ENCODE measurements at regions not wholly inside any gene's neighbourhood (a gene's known extent, or its start where the extent isn't known, plus 50 kb on each side); places are given as distances from the start of the nearest gene placed in this dataset.
A peak's percentile ranks its signal among the peaks of the same experiment; 100 is the strongest.

DNA sequence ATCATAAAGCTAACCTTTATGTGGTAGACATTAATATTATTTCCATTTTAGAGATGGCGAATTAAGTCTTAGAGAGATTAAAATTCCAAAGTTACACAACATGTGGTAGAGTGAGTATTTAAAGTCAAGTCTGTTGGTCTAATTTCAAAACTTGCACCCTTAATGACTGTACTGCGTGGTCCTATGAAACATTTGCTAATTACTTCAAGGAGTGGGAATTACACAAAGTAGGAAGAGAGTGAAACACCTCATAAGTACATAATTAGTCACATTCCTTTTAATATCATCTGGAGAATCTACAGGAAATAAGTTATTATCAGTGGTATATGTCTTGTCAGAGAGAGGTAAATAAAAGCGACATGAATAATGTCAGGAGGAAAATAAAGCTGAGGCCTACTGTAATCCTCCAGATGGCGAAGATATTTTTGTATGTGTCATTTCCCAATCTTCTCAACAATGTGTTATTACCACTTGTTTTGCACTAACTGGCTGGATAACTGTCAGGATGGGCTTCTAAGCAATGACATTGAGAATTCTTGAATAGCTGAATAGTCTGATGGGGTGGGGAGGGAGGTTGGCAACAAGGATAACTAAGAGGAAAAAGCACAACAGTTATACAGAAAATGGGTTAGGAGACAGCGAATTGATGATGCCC, 95.5 kb downstream of the TNFSF18 start:
- Histone ChIP-seq H3K9me2 (no peaks in the 10 kb centered on the region), H3K4me3 (ENCODE audit: low read depth in 2 of 2, low read length in 1 of 2) (no peak overlapping the region), H3K27ac (ENCODE audit: low read depth in 2 of 2, low read length in 1 of 2) (peak overlapping the region; percentile 63 to 93), H3K36me3 (replicated peaks in 1 of 2; ENCODE audit: control insufficient read depth in 1 of 2, insufficient read depth in 2 of 2, low read length in 1 of 2) (no peaks in the 10 kb centered on the region), H3K4me1 (ENCODE audit: control insufficient read depth in 1 of 2, insufficient read depth in 2 of 2, low read depth in 1 of 2, low read length in 1 of 2) (peaks cover 11 to 40% of the 10 kb centered on the region in 2 experiments; a peak in 3 of 4 replicates), H3K79me2 (ENCODE audit: insufficient read depth) (no peaks in the 10 kb centered on the region), H3K9ac (peak overlapping the region; percentile 1; the same call in 1 of the 2 replicates), H3K27me3 (ENCODE audit: insufficient read depth) (no peaks in the 10 kb centered on the region), H4K20me1 (ENCODE audit: insufficient read depth) (no peaks in the 10 kb centered on the region), H3K4me2 (no peak overlapping the region), H3K9me3 (no peaks in the 10 kb centered on the region), H3F3A (replicated peaks; ENCODE audit: insufficient read depth) (peaks cover 24% of the 10 kb centered on the region), H2AFZ (ENCODE audit: low read depth) (no peak overlapping the region)
- CTCF ChIA-PET = interaction anchor here (1.1 kb wide), 1 partner anchor 247 kb away, joined by 3 read pairs; no protein-coding TSS in a partner anchor
- DNase-seq = no peak
- POLR2A ChIA-PET = interaction anchor here (0.6 kb wide), 1 partner anchor 1409 kb away, joined by 3 read pairs; no protein-coding TSS in a partner anchor
- WGBS (ENCODE audit: low lambda C conversion rate) = 46% methylated on average over 5 of the region's 5 CpGs
- TF ChIP-seq CTCF (IDR thresholded peaks at IDR 0.05) (no peak), RAD21 (IDR thresholded peaks at IDR 0.05; ENCODE audit: low read length) (no peak), GABPA (IDR thresholded peaks at IDR 0.05; ENCODE audit: low read depth) (no peak), NRF1 (IDR thresholded peaks at IDR 0.05; ENCODE audit: low read depth, low read length) (no peak), MEF2A (IDR thresholded peaks at IDR 0.05; ENCODE audit: borderline replicate concordance, low read depth) (peak; percentile 89), FOSL2 (IDR thresholded peaks at IDR 0.05; ENCODE audit: borderline replicate concordance, low read depth) (peak; percentile 88), EP300 (IDR thresholded peaks at IDR 0.05; ENCODE audit: borderline replicate concordance in 1 of 2, low read depth in 1 of 2, low read length in 1 of 2) (peak; percentile 87 to 100), RCOR1 (IDR thresholded peaks at IDR 0.05; ENCODE audit: low read length) (no peak), CHD2 (IDR thresholded peaks at IDR 0.05; ENCODE audit: low read length, partially characterized antibody) (no peak), NFIC (IDR thresholded peaks at IDR 0.05; ENCODE audit: borderline replicate concordance) (peak; percentile 94), MAX (IDR thresholded peaks at IDR 0.05; ENCODE audit: low read depth) (no peak), GATA2 (CRISPR knock-in tag; IDR thresholded peaks at IDR 0.05) (no peak), FOXM1 (IDR thresholded peaks at IDR 0.05; ENCODE audit: low read depth) (peak; percentile 98), ELF1 (IDR thresholded peaks at IDR 0.05) (no peak; the same call in 1 of the 2 replicates), SMC3 (IDR thresholded peaks at IDR 0.05; ENCODE audit: low read depth, low read length) (peak; percentile 15; the same call in 1 of the 2 replicates), RXRA (IDR thresholded peaks at IDR 0.05; ENCODE audit: borderline replicate concordance, low read depth) (peak; percentile 91), USF2 (IDR thresholded peaks at IDR 0.05; ENCODE audit: borderline replicate concordance, low read depth, low read length) (no peak), EZH2phosphoT487 (IDR thresholded peaks at IDR 0.05; ENCODE audit: borderline replicate concordance, low read depth) (no peak), YY1 (IDR thresholded peaks at IDR 0.05; ENCODE audit: low read depth) (no peak), MXI1 (IDR thresholded peaks at IDR 0.05; ENCODE audit: low read depth, low read length) (no peak), RFX5 (IDR thresholded peaks at IDR 0.05; ENCODE audit: low read length) (no peak), TCF12 (IDR thresholded peaks at IDR 0.05) (peak; percentile 100), USF1 (IDR thresholded peaks at IDR 0.05; ENCODE audit: borderline replicate concordance, low read depth) (no peak), TEAD4 (IDR thresholded peaks at IDR 0.05; ENCODE audit: borderline replicate concordance, insufficient read depth) (peak; percentile 100), JUND (IDR thresholded peaks at IDR 0.05) (peak; percentile 98), SIN3A (IDR thresholded peaks at IDR 0.05; ENCODE audit: borderline replicate concordance, low read depth, low read length) (no peak), ZBTB33 (IDR thresholded peaks at IDR 0.05; ENCODE audit: borderline replicate concordance, low read depth) (peak; percentile 79; the same call in 1 of the 2 replicates), PBX3 (IDR thresholded peaks at IDR 0.05) (peak; percentile 99), POLR2AphosphoS5 (IDR thresholded peaks at IDR 0.05; ENCODE audit: low read depth, low read length) (peak; percentile 91)

All from SK-N-SH (cell line).